Mesenchymal stem cell (in vitro differentiated cells and primary cell): ENCODE measurements at regions not wholly inside any gene's neighbourhood (a gene's known extent, or its start where the extent isn't known, plus 50 kb on each side); places are given as distances from the start of the nearest gene placed in this dataset.
A peak's percentile ranks its signal among the peaks of the same experiment; 100 is the strongest.

Experiments
- DNase-seq: peaks from one replicate; pipeline ENCODE4 v3.0.0-alpha.2; 2013
- H2AFZ ChIP-seq: one replicate; pipeline ENCODE4 v1.6.1; 2013; ENCODE audit warnings: low read depth, mild to moderate bottlenecking, control low read depth, inconsistent platforms, low read length, moderate library complexity
- H2AK5ac ChIP-seq: 2 replicates; pipeline ENCODE4 v1.6.1; 2013; ENCODE audit warnings: low read length, moderate library complexity, mild to moderate bottlenecking, inconsistent platforms; ENCODE audit not compliant: severe bottlenecking
- H2BK120ac ChIP-seq: one replicate; pipeline ENCODE4 v1.6.1; 2013; ENCODE audit warnings: low read depth, mild to moderate bottlenecking, inconsistent platforms, low read length, moderate library complexity
- H2BK12ac ChIP-seq, 2 experiments: one replicate each; pipeline ENCODE4 v1.6.1; 2013; ENCODE audit warnings: inconsistent platforms in 2 of 2, low read length in 2 of 2, mild to moderate bottlenecking in 2 of 2, moderate library complexity in 2 of 2, control low read depth in 1 of 2
- H2BK15ac ChIP-seq: one replicate; pipeline ENCODE4 v1.6.1; 2013; ENCODE audit warnings: mild to moderate bottlenecking, low read depth, inconsistent platforms; ENCODE audit not compliant: poor library complexity, severe bottlenecking
- H2BK5ac ChIP-seq: 2 replicates; pipeline ENCODE4 v1.6.1; 2013; ENCODE audit warnings: low read depth, mild to moderate bottlenecking, low read length, control low read depth, inconsistent platforms; ENCODE audit not compliant: poor library complexity, severe bottlenecking
- H3K14ac ChIP-seq, 2 experiments: one replicate each; pipeline ENCODE4 v1.6.1; 2013; ENCODE audit warnings: inconsistent platforms in 2 of 2, low read length in 2 of 2, control low read depth in 1 of 2, mild to moderate bottlenecking in 1 of 2, moderate library complexity in 1 of 2
- H3K18ac ChIP-seq, 2 experiments: one replicate each; pipeline ENCODE4 v1.6.1; 2013; ENCODE audit warnings: inconsistent platforms in 2 of 2, low read length in 2 of 2, control low read depth in 1 of 2, low read depth in 1 of 2, mild to moderate bottlenecking in 1 of 2
- H3K23ac ChIP-seq, 2 experiments: one replicate each; pipeline ENCODE4 v1.6.1; 2013; ENCODE audit warnings: inconsistent platforms in 2 of 2, low read length in 2 of 2, mild to moderate bottlenecking in 2 of 2, moderate library complexity in 2 of 2, control low read depth in 1 of 2
- H3K27ac ChIP-seq: 2 replicates; pipeline ENCODE4 v1.5.1; 2013; ENCODE audit warnings: mild to moderate bottlenecking, moderate library complexity, low read length, control low read depth, inconsistent platforms; ENCODE audit not compliant: poor library complexity, severe bottlenecking
- H3K27me3 ChIP-seq, 2 experiments: 2 replicates each; pipeline versions ENCODE4 v1.6.1 to v1.7.0; 2013; ENCODE audit warnings: low read length in 2 of 2, mild to moderate bottlenecking in 2 of 2, moderate library complexity in 2 of 2, control low read depth in 1 of 2, inconsistent platforms in 1 of 2; ENCODE audit not compliant: control insufficient read depth in 1 of 2, insufficient read depth in 1 of 2
- H3K36me3 ChIP-seq, 2 experiments: 2 replicates each; pipeline versions ENCODE4 v1.6.1 to v1.7.0; 2013; ENCODE audit warnings: low read length in 2 of 2, control low read depth in 1 of 2, inconsistent platforms in 1 of 2, low read depth in 1 of 2, mild to moderate bottlenecking in 1 of 2; ENCODE audit not compliant: insufficient read depth in 2 of 2, control insufficient read depth in 1 of 2
- H3K4ac ChIP-seq, 2 experiments: one replicate each; pipeline ENCODE4 v1.6.1; 2013; ENCODE audit warnings: inconsistent platforms in 2 of 2, low read length in 2 of 2, mild to moderate bottlenecking in 2 of 2, moderate library complexity in 2 of 2, control low read depth in 1 of 2, low read depth in 1 of 2
- H3K4me1 ChIP-seq: 2 replicates; pipeline ENCODE4 v1.6.1; 2013; ENCODE audit warnings: low read depth, low read length, control low read depth; ENCODE audit not compliant: control insufficient read depth, insufficient read depth
- H3K4me2 ChIP-seq: 2 replicates; pipeline ENCODE4 v1.6.1; 2013; ENCODE audit warnings: low read length, mild to moderate bottlenecking, inconsistent platforms; ENCODE audit not compliant: poor library complexity, severe bottlenecking
- H3K4me3 ChIP-seq, 2 experiments: 2 replicates each; pipeline versions ENCODE4 v1.5.1 to v1.7.0; 2013; ENCODE audit warnings: low read length in 2 of 2, mild to moderate bottlenecking in 2 of 2, control low read depth in 1 of 2, low read depth in 1 of 2; ENCODE audit not compliant: insufficient read depth in 1 of 2
- H3K79me1 ChIP-seq: replicated peaks from 2 replicates; pipeline ENCODE4 v1.6.1; 2013; ENCODE audit warnings: mild to moderate bottlenecking, control low read depth, low read length, inconsistent platforms; ENCODE audit not compliant: poor library complexity, severe bottlenecking
- H3K9ac ChIP-seq: 2 replicates; pipeline ENCODE4 v1.7.0; 2013; ENCODE audit warnings: mild to moderate bottlenecking, low read length, moderate library complexity
- H3K9me3 ChIP-seq: 2 replicates; pipeline ENCODE4 v1.7.0; 2013; ENCODE audit warnings: mild to moderate bottlenecking, low read length; ENCODE audit not compliant: control insufficient read depth
- H4K8ac ChIP-seq: one replicate; pipeline ENCODE4 v1.6.1; 2013; ENCODE audit warnings: inconsistent platforms, mild to moderate bottlenecking, low read length, moderate library complexity
- H4K91ac ChIP-seq: one replicate; pipeline ENCODE4 v1.6.1; 2013; ENCODE audit warnings: mild to moderate bottlenecking, low read length, inconsistent platforms
- WGBS: methylation state at CpG from one replicate; pipeline ENCODE4 v1.1.7; 2013; ENCODE audit warnings: mixed read lengths; 5-methylcytosine and 5-hydroxymethylcytosine counted together

- Histone ChIP-seq H4K8ac (no peak overlapping the region), H3K27me3 (no peaks in the 10 kb centered on the region), H2AFZ (no peak overlapping the region), H3K4me1 (peaks cover 8% of the 10 kb centered on the region), H3K4ac (no peak overlapping the region), H2BK12ac (no peak overlapping the region), H2AK5ac (peak overlapping the region; percentile 38), H3K36me3 (no peaks in the 10 kb centered on the region), H3K4me2 (peak overlapping the region; percentile 7), H3K27ac (peak overlapping the region; percentile 63), H3K18ac (no peak overlapping the region), H3K4me3 (no peak overlapping the region), H3K9ac (no peak overlapping the region), H4K91ac (no peak overlapping the region), H3K14ac (no peak overlapping the region), H3K23ac (no peak overlapping the region), H2BK15ac (no peak overlapping the region), H2BK120ac (no peak overlapping the region), H3K9me3 (no peaks in the 10 kb centered on the region), H2BK5ac (no peak overlapping the region), H3K79me1 (peaks cover 13% of the 10 kb centered on the region)
- WGBS = 78% methylated on average over 3 of the region's 4 CpGs
- DNase-seq = no peak
Observed at GRCh38 chr3:124140746-124141145, 148.8 kb upstream of the ROPN1 start.

GRCh38 chr3:124142389-124142970, 150.6 kb upstream of the ROPN1 start:
- Histone ChIP-seq H2BK120ac (no peak overlapping the region), H2BK12ac (no peak overlapping the region), H3K79me1 (peaks cover 13% of the 10 kb centered on the region), H4K8ac (no peak overlapping the region), H3K9ac (no peak overlapping the region), H3K23ac (no peak overlapping the region), H2BK5ac (no peak overlapping the region), H2AK5ac (no peak overlapping the region), H3K27me3 (no peaks in the 10 kb centered on the region), H3K4me3 (no peak overlapping the region), H3K4me2 (no peak overlapping the region), H4K91ac (no peak overlapping the region), H3K18ac (no peak overlapping the region), H2AFZ (no peak overlapping the region), H3K4me1 (peaks cover 8% of the 10 kb centered on the region), H3K14ac (no peak overlapping the region), H2BK15ac (no peak overlapping the region), H3K9me3 (no peaks in the 10 kb centered on the region), H3K36me3 (no peaks in the 10 kb centered on the region), H3K4ac (no peak overlapping the region), H3K27ac (no peak overlapping the region)
- no peak for DNase-seq
- 62% methylated on average over 4 of the region's 5 CpGs for WGBS

DNA sequence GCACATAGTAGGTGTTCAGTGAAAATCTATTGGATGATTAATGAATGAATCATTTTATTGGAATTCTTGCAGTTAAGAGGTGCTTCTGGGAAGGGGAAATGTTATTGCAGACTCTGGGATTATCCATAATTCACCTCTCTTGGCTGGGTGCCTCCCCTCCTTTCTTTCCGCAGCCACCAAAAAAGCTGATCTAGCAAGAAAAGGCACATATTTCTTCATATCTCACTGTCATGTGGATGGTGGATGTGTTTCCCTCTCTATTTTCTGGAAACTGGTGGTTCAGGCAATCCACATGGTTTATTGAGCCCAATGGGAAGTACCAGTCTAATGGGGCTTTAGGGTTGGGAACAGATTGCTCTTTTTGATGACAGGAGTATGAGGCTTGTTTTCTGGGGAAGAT, 151.1 kb upstream of the ROPN1 start:
- H2BK120ac ChIP-seq = no peak overlapping the region
- H3K14ac ChIP-seq = no peak overlapping the region
- peaks cover 11% of the 10 kb centered on the region for H3K79me1 ChIP-seq
- no peak overlapping the region for H3K4ac ChIP-seq
- H3K27me3 ChIP-seq = no peaks in the 10 kb centered on the region
- H2BK12ac ChIP-seq = no peak overlapping the region
- no peak overlapping the region for H2BK15ac ChIP-seq
- H2AK5ac ChIP-seq = no peak overlapping the region
- no peaks in the 10 kb centered on the region for H3K9me3 ChIP-seq
- no peak overlapping the region for H3K18ac ChIP-seq
- 67% methylated on average over 1 of the region's 1 CpG for WGBS
- no peak overlapping the region for H3K4me3 ChIP-seq
- H3K36me3 ChIP-seq = no peaks in the 10 kb centered on the region
- no peak overlapping the region for H3K27ac ChIP-seq
- no peak overlapping the region for H4K91ac ChIP-seq
- no peak overlapping the region for H2BK5ac ChIP-seq
- no peak overlapping the region for H4K8ac ChIP-seq
- no peak overlapping the region for H3K4me2 ChIP-seq
- no peak overlapping the region for H2AFZ ChIP-seq
- H3K9ac ChIP-seq = no peak overlapping the region
- no peak for DNase-seq
- H3K23ac ChIP-seq = no peak overlapping the region
- peaks cover 8% of the 10 kb centered on the region for H3K4me1 ChIP-seq

- H2BK5ac ChIP-seq = no peak overlapping the region
- H3K27me3 ChIP-seq = no peaks in the 10 kb centered on the region
- no peak for DNase-seq
- no peaks in the 10 kb centered on the region for H3K9me3 ChIP-seq
- no peak overlapping the region for H3K23ac ChIP-seq
- no peak overlapping the region for H3K4ac ChIP-seq
- no peak overlapping the region for H3K27ac ChIP-seq
- no peak overlapping the region for H3K9ac ChIP-seq
- H3K4me2 ChIP-seq = no peak overlapping the region
- no peak overlapping the region for H2BK15ac ChIP-seq
- WGBS = 76% methylated on average over 6 of the region's 6 CpGs
- no peak overlapping the region for H3K4me3 ChIP-seq
- H3K14ac ChIP-seq = no peak overlapping the region
- H2AK5ac ChIP-seq = no peak overlapping the region
- H3K4me1 ChIP-seq = peaks cover 8% of the 10 kb centered on the region
- no peak overlapping the region for H2BK12ac ChIP-seq
- no peak overlapping the region for H4K91ac ChIP-seq
- no peak overlapping the region for H3K18ac ChIP-seq
- H3K36me3 ChIP-seq = no peaks in the 10 kb centered on the region
- H3K79me1 ChIP-seq = peaks cover 12% of the 10 kb centered on the region
- no peak overlapping the region for H2BK120ac ChIP-seq
- no peak overlapping the region for H2AFZ ChIP-seq
- no peak overlapping the region for H4K8ac ChIP-seq
Observed at GRCh38 chr3:124144035-124144814, 152.3 kb upstream of the ROPN1 start.
